GM12872 (cell line): ENCODE measurements at regions not wholly inside any gene's neighbourhood (a gene's known extent, or its start where the extent isn't known, plus 50 kb on each side); places are given as distances from the start of the nearest gene placed in this dataset.

Experiments
- TF ChIP-seq, protein P1 (sequence below): IDR thresholded peaks from 3 replicates; pipeline ENCODE4 v1.5.1; 2011; ENCODE audit warnings: low read depth, mild to moderate bottlenecking, low read length, moderate library complexity; ENCODE audit not compliant: insufficient read depth

DNA sequence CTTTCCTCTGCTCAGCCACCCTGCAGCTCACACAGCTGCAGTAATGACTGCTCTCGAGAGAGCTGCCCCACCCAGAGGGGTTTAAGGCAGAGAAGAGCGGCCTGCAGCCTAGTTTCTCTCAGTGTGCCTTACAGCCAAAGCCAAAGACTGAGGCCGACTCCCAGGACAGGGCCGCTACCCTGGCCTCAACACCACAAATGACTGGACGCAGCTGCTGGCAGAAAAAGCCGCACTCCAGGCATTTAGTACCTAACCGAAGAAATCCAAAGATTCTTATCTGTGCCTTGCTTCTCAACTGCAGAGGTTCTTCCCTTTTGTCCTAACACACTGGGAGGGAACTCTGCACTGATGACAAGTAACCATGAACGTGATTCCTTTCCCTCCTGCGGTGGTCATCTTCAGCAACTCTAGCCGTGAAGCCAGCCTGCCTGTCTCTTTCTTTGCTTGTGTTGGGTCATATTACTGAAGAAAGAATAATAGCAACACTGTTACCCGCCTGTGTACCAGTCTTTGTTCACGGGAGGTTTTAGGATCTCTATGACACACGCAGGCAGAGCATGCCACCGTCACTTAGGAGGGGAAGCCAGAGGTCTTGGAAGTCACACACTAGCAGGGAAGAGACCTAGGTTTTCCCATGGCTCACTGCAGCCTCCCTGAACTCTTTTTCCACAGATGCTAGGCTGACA lies 202.7 kb downstream of the RHOU start:
- TF ChIP-seq, protein P1, sequence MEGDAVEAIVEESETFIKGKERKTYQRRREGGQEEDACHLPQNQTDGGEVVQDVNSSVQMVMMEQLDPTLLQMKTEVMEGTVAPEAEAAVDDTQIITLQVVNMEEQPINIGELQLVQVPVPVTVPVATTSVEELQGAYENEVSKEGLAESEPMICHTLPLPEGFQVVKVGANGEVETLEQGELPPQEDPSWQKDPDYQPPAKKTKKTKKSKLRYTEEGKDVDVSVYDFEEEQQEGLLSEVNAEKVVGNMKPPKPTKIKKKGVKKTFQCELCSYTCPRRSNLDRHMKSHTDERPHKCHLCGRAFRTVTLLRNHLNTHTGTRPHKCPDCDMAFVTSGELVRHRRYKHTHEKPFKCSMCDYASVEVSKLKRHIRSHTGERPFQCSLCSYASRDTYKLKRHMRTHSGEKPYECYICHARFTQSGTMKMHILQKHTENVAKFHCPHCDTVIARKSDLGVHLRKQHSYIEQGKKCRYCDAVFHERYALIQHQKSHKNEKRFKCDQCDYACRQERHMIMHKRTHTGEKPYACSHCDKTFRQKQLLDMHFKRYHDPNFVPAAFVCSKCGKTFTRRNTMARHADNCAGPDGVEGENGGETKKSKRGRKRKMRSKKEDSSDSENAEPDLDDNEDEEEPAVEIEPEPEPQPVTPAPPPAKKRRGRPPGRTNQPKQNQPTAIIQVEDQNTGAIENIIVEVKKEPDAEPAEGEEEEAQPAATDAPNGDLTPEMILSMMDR, result no peak

DNA sequence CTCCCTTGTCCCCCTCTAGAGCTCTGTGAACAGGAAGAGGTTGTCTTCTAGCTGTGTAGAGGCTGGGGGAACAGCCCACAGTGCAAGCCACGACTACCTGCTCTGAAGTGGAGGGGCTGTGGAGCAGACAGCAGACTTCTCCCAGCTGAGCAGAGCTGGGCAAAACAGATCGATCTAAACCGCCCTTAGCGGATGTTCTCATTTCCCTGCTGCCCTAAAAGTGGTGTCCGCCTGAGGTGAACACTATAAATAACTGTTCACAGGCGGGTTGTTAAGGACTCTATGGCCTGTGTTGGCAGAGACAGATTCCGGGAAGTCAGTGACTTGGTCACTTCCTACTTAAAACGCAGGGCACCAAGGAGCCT lies 203.2 kb downstream of the RHOU start:
- TF ChIP-seq, protein P1, result no peak

DNA sequence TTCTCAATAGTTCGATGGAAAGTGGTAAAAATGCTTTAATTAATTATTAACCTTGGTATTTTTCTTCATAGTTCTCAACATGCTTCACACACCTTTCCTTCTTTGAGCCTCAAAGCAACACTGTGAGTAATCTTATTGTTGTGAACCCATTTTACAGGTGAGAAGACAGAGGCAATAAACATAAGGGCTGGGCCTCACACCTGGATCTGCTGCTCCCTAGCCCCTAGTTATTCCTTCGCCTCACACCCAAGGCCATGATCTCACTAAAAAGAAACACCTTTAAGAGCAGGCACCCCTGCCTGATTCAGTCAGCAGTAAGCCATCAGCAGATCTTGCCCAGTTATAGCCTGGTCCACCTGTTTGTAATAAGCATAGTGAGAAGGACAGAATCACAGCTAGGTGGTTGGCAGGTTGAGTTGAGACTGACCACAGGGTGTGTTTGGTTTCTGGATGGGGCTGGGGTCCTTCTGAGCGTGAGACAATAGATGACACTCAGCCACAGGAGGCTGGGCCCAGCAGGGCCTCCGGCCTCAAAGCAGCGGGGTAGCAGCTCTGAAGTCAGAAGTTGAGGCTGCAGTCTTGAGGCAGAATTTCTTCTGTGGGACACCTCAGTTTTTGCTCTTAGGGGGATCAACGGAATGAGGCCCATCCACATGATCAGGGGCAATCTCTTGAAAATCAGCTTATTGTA lies 203.9 kb downstream of the RHOU start:
- TF ChIP-seq, protein P1, result no peak

DNA sequence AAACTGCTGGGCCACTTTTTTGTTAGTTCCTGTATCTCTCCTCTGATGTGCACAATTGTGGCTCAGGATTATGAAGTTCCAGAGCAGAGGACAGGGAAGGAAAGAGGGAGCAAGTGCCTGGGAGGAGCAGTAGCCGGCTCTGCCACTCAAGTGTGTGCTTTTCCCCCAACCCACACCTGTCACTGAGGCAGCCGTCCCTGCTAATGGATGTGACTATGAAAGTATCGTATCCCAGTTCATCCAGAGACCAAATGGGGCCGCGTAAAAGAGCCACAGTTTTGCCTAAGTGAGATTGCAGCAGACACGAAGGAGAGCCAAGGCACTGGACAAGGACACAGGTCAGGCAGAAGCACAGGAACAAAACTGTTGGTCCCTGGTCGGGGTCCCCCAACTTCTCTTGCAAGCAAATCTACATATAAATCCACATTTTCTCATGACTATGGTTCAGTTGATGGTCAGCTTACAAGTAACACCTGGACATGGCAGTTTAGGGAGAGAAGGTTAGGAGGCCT lies 204.7 kb downstream of the RHOU start:
- TF ChIP-seq, protein P1, result no peak

DNA sequence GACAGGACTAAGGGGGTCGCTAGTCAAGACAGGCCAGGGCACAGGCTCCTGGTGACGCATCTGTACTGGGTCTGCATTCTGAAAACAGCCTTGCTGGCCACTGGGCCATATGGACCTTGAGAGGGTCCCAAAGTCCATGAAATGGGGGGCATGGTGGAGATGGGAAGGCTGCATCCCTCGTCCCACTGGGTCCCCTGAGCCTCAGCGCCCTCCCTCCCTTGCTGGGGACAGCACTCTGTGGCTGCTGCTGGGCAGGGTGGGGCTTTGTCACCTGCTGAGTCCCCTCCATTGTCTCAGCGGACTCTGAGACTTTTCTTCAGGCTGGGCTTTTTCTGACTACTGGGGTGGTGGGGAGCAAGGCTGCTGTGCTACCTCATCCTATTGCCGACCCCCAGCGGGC lies 205.2 kb downstream of the RHOU start:
- TF ChIP-seq, protein P1, result no peak

DNA sequence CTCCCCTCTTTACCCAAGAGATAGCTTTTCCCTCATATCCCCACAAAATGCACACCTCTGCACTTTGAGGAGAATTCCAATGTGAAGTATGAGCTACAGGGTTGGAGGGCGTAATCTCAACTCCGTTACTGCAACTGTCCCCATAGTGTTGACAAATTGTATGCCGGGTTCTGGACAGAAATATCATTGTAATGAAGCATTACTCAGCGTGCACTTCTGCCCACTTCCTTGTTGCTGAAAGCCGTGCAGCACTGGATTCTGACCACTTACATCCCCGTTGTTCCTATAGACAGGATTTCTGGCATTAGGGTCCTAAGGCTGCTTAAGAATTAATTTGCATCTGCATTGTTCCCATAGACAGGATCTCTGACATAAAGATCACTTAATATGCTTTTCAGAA lies 205.6 kb downstream of the RHOU start:
- TF ChIP-seq, protein P1, result no peak

DNA sequence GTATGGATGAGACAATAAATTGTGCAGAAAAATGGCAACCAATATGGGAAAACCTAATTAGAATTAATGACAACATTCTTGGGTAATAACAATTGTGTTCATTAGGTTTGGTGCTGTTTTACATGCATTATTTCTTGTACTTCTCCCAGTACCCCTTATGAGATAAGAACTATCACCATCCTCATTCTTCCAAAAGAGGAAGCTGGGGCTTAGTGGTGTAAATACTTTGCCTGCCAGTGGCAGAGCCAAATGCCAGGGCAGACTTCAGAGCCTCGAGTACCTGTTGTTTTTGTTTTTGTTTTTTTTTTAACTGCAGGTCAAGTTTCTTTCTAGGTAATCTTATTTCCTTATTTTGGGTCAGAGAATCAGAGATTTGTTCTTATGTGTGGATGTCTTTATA lies 206.4 kb downstream of the RHOU start:
- TF ChIP-seq, protein P1, result no peak
